HFFc6 (cell line): ENCODE measurements at regions not wholly inside any gene's neighbourhood (a gene's known extent, or its start where the extent isn't known, plus 50 kb on each side); places are given as distances from the start of the nearest gene placed in this dataset.

Experiments
- DNase-seq: peaks from one replicate; pipeline ENCODE4 v3.0.0-alpha.2; 2018
- H3K27ac Mint-ChIP-seq: 2 replicates; pipeline ENCODE4 v1.8.0; 2020; ENCODE audit warnings: mild to moderate bottlenecking, mixed read lengths
- H3K27me3 Mint-ChIP-seq: 2 replicates; pipeline ENCODE4 v1.8.0; 2021; ENCODE audit warnings: mild to moderate bottlenecking, moderate library complexity, mixed read lengths; ENCODE audit not compliant: insufficient read depth
- H3K36me3 Mint-ChIP-seq: 2 replicates; pipeline ENCODE4 v1.8.0; 2021; ENCODE audit warnings: low read depth, mixed read lengths
- H3K4me1 Mint-ChIP-seq: 2 replicates; pipeline ENCODE4 v1.8.0; 2020; ENCODE audit warnings: low read depth, mixed read lengths
- H3K4me3 Mint-ChIP-seq: 2 replicates; pipeline ENCODE4 v1.8.0; 2020; ENCODE audit warnings: mild to moderate bottlenecking, moderate library complexity, mixed read lengths
- H3K9me3 Mint-ChIP-seq: 2 replicates; pipeline ENCODE4 v1.8.0; 2020; ENCODE audit warnings: mild to moderate bottlenecking, mixed read lengths
- CTCF ChIP-seq: fragments of 200-600 bp; sonication (generic); IDR thresholded peaks from 2 replicates; pipeline ENCODE4 v1.5.0; 2021; ENCODE audit warnings: antibody characterized with exemption, mild to moderate bottlenecking

DNA sequence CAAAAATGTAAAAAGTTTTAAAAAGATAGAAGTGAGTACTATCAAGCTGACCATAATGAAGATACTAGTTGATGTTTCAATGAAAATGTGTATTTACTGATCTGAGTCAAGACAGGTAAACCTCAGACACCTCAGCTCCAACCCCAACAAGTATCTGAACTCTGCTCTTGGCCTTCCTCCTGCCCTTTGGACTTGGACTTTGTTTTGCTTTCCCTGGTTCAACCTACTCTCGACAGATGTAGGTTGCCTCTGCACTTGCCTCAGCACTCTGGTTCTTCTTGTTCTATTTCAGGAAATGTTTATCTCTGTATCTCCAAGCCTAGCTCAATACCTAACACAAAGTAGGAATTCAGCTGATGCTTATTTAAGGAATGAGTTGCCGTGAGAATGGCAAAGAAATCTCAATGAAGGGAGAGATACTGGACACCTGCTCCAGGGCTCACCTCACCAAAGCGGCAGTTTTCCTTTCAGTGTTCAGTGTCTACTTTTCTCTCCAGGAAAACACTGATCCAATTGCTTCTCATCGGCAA is 248.8 kb upstream of the CTAGE1 start:
- DNase-seq, result no peak
- no peak for TF ChIP-seq CTCF
- no peak overlapping the region for H3K27ac Mint-ChIP-seq

GRCh38 chr18:22667156-22667555 is 249.4 kb upstream of the CTAGE1 start:
- DNase-seq, result no peak
- H3K4me3 Mint-ChIP-seq, result no peak overlapping the region; the same call in 1 of the 2 replicates
- no peak for TF ChIP-seq CTCF
- no peaks in the 10 kb centered on the region for H3K27me3 Mint-ChIP-seq
- peaks cover 23% of the 10 kb centered on the region for H3K9me3 Mint-ChIP-seq
- peaks cover 49% of the 10 kb centered on the region for H3K4me1 Mint-ChIP-seq
- H3K36me3 Mint-ChIP-seq, result peaks cover 31% of the 10 kb centered on the region
- peak overlapping the region; percentile 84 for H3K27ac Mint-ChIP-seq

More for the DNA sequence above, 248.8 kb upstream of the CTAGE1 start:
- Mint-ChIP-seq H3K27me3 (no peaks in the 10 kb centered on the region), H3K36me3 (peaks cover 31% of the 10 kb centered on the region), H3K4me1 (peaks cover 49% of the 10 kb centered on the region), H3K4me3 (no peak overlapping the region), H3K9me3 (peaks cover 23% of the 10 kb centered on the region)

DNA sequence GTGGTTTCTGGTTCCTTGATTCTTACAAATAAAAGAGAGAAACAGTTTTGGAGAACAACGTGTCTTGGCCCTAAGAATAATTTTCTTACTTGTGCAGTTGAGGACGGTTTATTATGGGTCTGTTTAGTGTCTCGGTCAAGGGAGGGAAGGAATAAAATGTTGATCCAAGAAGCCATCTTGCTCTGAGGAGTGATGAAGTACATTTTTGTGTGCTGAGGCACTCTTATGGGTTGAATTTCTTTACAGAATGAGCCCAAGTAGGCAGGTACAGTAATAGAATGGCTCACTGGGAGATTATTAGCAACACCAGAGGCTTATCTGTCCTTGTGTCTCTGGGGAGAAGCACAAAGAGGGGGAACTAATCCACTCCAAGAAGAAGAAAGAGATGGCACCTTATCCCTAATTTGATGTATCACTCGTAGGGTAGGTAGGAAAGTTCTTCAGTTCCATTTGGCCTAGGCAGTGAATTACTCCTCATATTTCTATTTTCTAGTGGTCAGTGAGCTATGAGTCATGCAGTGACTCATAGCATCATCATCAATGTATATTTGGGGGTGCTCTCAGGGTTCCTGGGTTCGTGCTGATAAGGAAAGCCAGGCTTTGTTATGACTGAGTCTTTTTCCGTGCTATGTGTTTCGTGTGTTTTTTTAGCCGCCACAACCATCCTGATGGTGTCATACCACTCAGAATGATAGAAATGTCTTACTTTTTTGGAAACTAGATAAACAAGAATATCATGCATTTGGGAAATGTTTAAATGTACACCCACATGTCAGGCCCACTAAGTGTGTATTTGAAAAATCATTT is 250.1 kb upstream of the CTAGE1 start:
- Mint-ChIP-seq H3K4me1 (peaks cover 49% of the 10 kb centered on the region), H3K4me3 (peak overlapping the region; percentile 66), H3K9me3 (peaks cover 20% of the 10 kb centered on the region), H3K27me3 (no peaks in the 10 kb centered on the region), H3K36me3 (peaks cover 26% of the 10 kb centered on the region), H3K27ac (peak overlapping the region; percentile 84)
- peak; percentile 89 for DNase-seq
- TF ChIP-seq CTCF, result no peak

GRCh38 chr18:22668496-22668895 is 250.8 kb upstream of the CTAGE1 start:
- Mint-ChIP-seq H3K27me3 (no peaks in the 10 kb centered on the region), H3K36me3 (peaks cover 19% of the 10 kb centered on the region), H3K4me1 (peaks cover 55% of the 10 kb centered on the region), H3K9me3 (peaks cover 13% of the 10 kb centered on the region), H3K27ac (peak overlapping the region; percentile 84), H3K4me3 (peak overlapping the region; percentile 66)
- DNase-seq, result no peak
- TF ChIP-seq CTCF, result no peak

GRCh38 chr18:22670914-22671313 is 253.2 kb upstream of the CTAGE1 start:
- Mint-ChIP-seq H3K27ac (no peak overlapping the region), H3K27me3 (no peaks in the 10 kb centered on the region), H3K4me3 (no peak overlapping the region), H3K36me3 (peaks cover 11% of the 10 kb centered on the region), H3K4me1 (peaks cover 70% of the 10 kb centered on the region), H3K9me3 (no peaks in the 10 kb centered on the region)
- TF ChIP-seq CTCF, result no peak
- DNase-seq, result no peak
